ENCODE measurements at regions not wholly inside any gene's neighbourhood (a gene's known extent, or its start where the extent isn't known, plus 50 kb on each side); places are given as distances from the start of the nearest gene placed in this dataset.
A peak's percentile ranks its signal among the peaks of the same experiment; 100 is the strongest.

- no peak for DNase-seq (ENCODE audit: low read depth)
- no peaks in the 10 kb centered on the region for H3K27me3 ChIP-seq (ENCODE audit: control insufficient read depth, insufficient read depth, low read length)
- no peak overlapping the region for H3K4me3 ChIP-seq (ENCODE audit: low read depth, low read length)
- no peak for TF ChIP-seq CTCF (IDR thresholded peaks at IDR 0.05; ENCODE audit: insufficient read depth, low read length, severe bottlenecking)
- FAIRE-seq, result no peak
- H3K36me3 ChIP-seq (ENCODE audit: control insufficient read depth, insufficient read depth, low read length), result no peaks in the 10 kb centered on the region
Measured at GRCh38 chr2:217285926-217286325, 426.1 kb upstream of the TNP1 start.

GRCh38 chr2:217283460-217283859, 423.6 kb upstream of the TNP1 start:
- FAIRE-seq, result no peak
- H3K27me3 ChIP-seq (ENCODE audit: control insufficient read depth, insufficient read depth, low read length), result no peaks in the 10 kb centered on the region
- no peak overlapping the region for H3K4me3 ChIP-seq (ENCODE audit: low read depth, low read length)
- DNase-seq (ENCODE audit: low read depth), result no peak
- no peaks in the 10 kb centered on the region for H3K36me3 ChIP-seq (ENCODE audit: control insufficient read depth, insufficient read depth, low read length)
- no peak for TF ChIP-seq CTCF (IDR thresholded peaks at IDR 0.05; ENCODE audit: insufficient read depth, low read length, severe bottlenecking)

- Histone ChIP-seq H3K4me3 (ENCODE audit: low read depth, low read length) (no peak overlapping the region), H3K36me3 (ENCODE audit: control insufficient read depth, insufficient read depth, low read length) (no peaks in the 10 kb centered on the region), H3K27me3 (ENCODE audit: control insufficient read depth, insufficient read depth, low read length) (no peaks in the 10 kb centered on the region)
- DNase-seq (ENCODE audit: low read depth), result peak; percentile 21
- TF ChIP-seq CTCF (IDR thresholded peaks at IDR 0.05; ENCODE audit: insufficient read depth, low read length, severe bottlenecking), result no peak
- no peak for FAIRE-seq
Measured at GRCh38 chr2:217282531-217282930, 422.7 kb upstream of the TNP1 start.

GRCh38 chr2:217279556-217279955, 419.7 kb upstream of the TNP1 start:
- no peak overlapping the region for H3K4me3 ChIP-seq (ENCODE audit: low read depth, low read length)
- no peaks in the 10 kb centered on the region for H3K27me3 ChIP-seq (ENCODE audit: control insufficient read depth, insufficient read depth, low read length)
- TF ChIP-seq CTCF (IDR thresholded peaks at IDR 0.05; ENCODE audit: insufficient read depth, low read length, severe bottlenecking), result no peak
- DNase-seq (ENCODE audit: low read depth) (peak; percentile 56), FAIRE-seq (no peak)
- H3K36me3 ChIP-seq (ENCODE audit: control insufficient read depth, insufficient read depth, low read length), result no peaks in the 10 kb centered on the region

- no peak for FAIRE-seq
Measured at GRCh38 chr2:217279140-217279539, 419.3 kb upstream of the TNP1 start.

More at GRCh38 chr2:217279140-217279539, 419.3 kb upstream of the TNP1 start:
- no peak for TF ChIP-seq CTCF (IDR thresholded peaks at IDR 0.05; ENCODE audit: insufficient read depth, low read length, severe bottlenecking)
- no peak for DNase-seq (ENCODE audit: low read depth)
- no peaks in the 10 kb centered on the region for H3K36me3 ChIP-seq (ENCODE audit: control insufficient read depth, insufficient read depth, low read length)
- H3K27me3 ChIP-seq (ENCODE audit: control insufficient read depth, insufficient read depth, low read length), result no peaks in the 10 kb centered on the region
- no peak overlapping the region for H3K4me3 ChIP-seq (ENCODE audit: low read depth, low read length)

All from bronchial epithelial cell (primary cell).